Neural cell (in vitro differentiated cells): ENCODE measurements at regions not wholly inside any gene's neighbourhood (a gene's known extent, or its start where the extent isn't known, plus 50 kb on each side); places are given as distances from the start of the nearest gene placed in this dataset.

Source experiments
- H2AFZ ChIP-seq: fragments of 200-600, 300-800 bp; sonication (generic), shearing (Covaris generic); 2 replicates; pipeline ENCODE4 v1.6.0; 2014; ENCODE audit warnings: low read depth, mild to moderate bottlenecking, antibody characterized with exemption, low read length, moderate library complexity
- H3F3A ChIP-seq: fragments of 200-600 bp; shearing (Covaris generic); 2 replicates; pipeline ENCODE4 v1.6.1; 2016; ENCODE audit warnings: mild to moderate bottlenecking, moderate library complexity, mixed read lengths, antibody characterized with exemption, low read length; ENCODE audit not compliant: insufficient read depth, poor library complexity, severe bottlenecking
- H3K27ac ChIP-seq: fragments of 200-600, 300-800 bp; sonication (generic), shearing (Covaris generic); 2 replicates; pipeline ENCODE4 v1.5.1; 2014; ENCODE audit warnings: mild to moderate bottlenecking, low read length, moderate library complexity
- H3K27me3 ChIP-seq: fragments of 300-800, 200-600 bp; sonication (generic), shearing (Covaris generic); 2 replicates; pipeline ENCODE4 v1.6.0; 2014; ENCODE audit warnings: mild to moderate bottlenecking, low read depth, low read length, moderate library complexity; ENCODE audit not compliant: insufficient read depth
- H3K36me3 ChIP-seq: fragments of 300-800, 200-600 bp; sonication (generic), shearing (Covaris generic); 2 replicates; pipeline ENCODE4 v1.5.1; 2014; ENCODE audit warnings: mild to moderate bottlenecking, antibody characterized with exemption, low read length, moderate library complexity; ENCODE audit not compliant: insufficient read depth
- H3K4me2 ChIP-seq: fragments of 300-800, 200-600 bp; sonication (generic), shearing (Covaris generic); 2 replicates; pipeline ENCODE4 v1.6.0; 2014; ENCODE audit warnings: mild to moderate bottlenecking, low read length
- H3K4me3 ChIP-seq: fragments of 300-800, 200-600 bp; sonication (generic), shearing (Covaris generic); 2 replicates; pipeline ENCODE4 v1.5.1; 2014; ENCODE audit warnings: mild to moderate bottlenecking, low read length, moderate library complexity
- H3K79me2 ChIP-seq: fragments of 200-600 bp; shearing (Covaris generic); replicated peaks from 2 replicates; pipeline ENCODE4 v1.6.0; 2014; ENCODE audit warnings: mild to moderate bottlenecking, low read length, moderate library complexity; ENCODE audit not compliant: insufficient read depth
- H3K9ac ChIP-seq: fragments of 300-800, 200-600 bp; sonication (generic), shearing (Covaris generic); 2 replicates; pipeline ENCODE4 v1.6.1; 2016; ENCODE audit warnings: mild to moderate bottlenecking, low read length, mixed read lengths
- H3K9me2 ChIP-seq: fragments of 200-600 bp; shearing (Covaris generic); 2 replicates; pipeline ENCODE4 v1.6.1; 2016; ENCODE audit warnings: mild to moderate bottlenecking, low read length, mixed read lengths; ENCODE audit not compliant: insufficient read depth
- H3K9me3 ChIP-seq: fragments of 200-600, 300-800 bp; sonication (generic), shearing (Covaris generic); 2 replicates; pipeline ENCODE4 v1.6.1; 2016; ENCODE audit warnings: mild to moderate bottlenecking, mixed run types, low read length, moderate library complexity, mixed read lengths
- H4K20me1 ChIP-seq: fragments of 200-600 bp; shearing (Covaris generic); 2 replicates; pipeline ENCODE4 v1.6.1; 2016; ENCODE audit warnings: mild to moderate bottlenecking, mixed run types; ENCODE audit not compliant: insufficient read depth
- CTCF ChIP-seq: fragments of 450-650 bp; IDR thresholded peaks from 2 replicates; pipeline ENCODE4 v1.5.1; 2014; ENCODE audit warnings: antibody characterized with exemption, mild to moderate bottlenecking, moderate library complexity; ENCODE audit not compliant: poor library complexity, severe bottlenecking
- EP300 ChIP-seq: fragments of 450-650 bp; conservative IDR thresholded peaks from 2 replicates; pipeline ENCODE4 v1.6.1; 2014; ENCODE audit warnings: antibody characterized with exemption, mild to moderate bottlenecking, moderate library complexity; ENCODE audit not compliant: poor library complexity, severe bottlenecking
- EZH2 ChIP-seq: fragments of 200-600, 300-800 bp; shearing (Covaris generic), sonication (generic); IDR thresholded peaks from 2 replicates; pipeline ENCODE4 v1.6.1; 2014; ENCODE audit warnings: antibody characterized with exemption, low read length, borderline replicate concordance, mild to moderate bottlenecking; ENCODE audit not compliant: insufficient read depth, poor library complexity, severe bottlenecking
- MXI1 ChIP-seq: fragments of 450-650 bp; conservative IDR thresholded peaks from 2 replicates; pipeline ENCODE4 v1.6.1; 2014; ENCODE audit warnings: antibody characterized with exemption, mild to moderate bottlenecking; ENCODE audit not compliant: poor library complexity, severe bottlenecking
- POLR2AphosphoS5 ChIP-seq: IDR thresholded peaks from 2 replicates; pipeline ENCODE4 v1.6.1; 2012
- RAD21 ChIP-seq: fragments of 450-650 bp; conservative IDR thresholded peaks from 2 replicates; pipeline ENCODE4 v1.6.1; 2014; ENCODE audit warnings: antibody characterized with exemption, mild to moderate bottlenecking, moderate library complexity
- REST ChIP-seq: IDR thresholded peaks from 2 replicates; pipeline ENCODE4 v1.6.1; 2012; ENCODE audit warnings: borderline replicate concordance
- SMC3 ChIP-seq: fragments of 450-650 bp; conservative IDR thresholded peaks from 2 replicates; pipeline ENCODE4 v1.6.1; 2014; ENCODE audit warnings: antibody characterized with exemption, mild to moderate bottlenecking, moderate library complexity; ENCODE audit not compliant: poor library complexity
- TAF1 ChIP-seq: IDR thresholded peaks from 2 replicates; pipeline ENCODE4 v1.6.1; 2012; ENCODE audit warnings: low read depth

DNA sequence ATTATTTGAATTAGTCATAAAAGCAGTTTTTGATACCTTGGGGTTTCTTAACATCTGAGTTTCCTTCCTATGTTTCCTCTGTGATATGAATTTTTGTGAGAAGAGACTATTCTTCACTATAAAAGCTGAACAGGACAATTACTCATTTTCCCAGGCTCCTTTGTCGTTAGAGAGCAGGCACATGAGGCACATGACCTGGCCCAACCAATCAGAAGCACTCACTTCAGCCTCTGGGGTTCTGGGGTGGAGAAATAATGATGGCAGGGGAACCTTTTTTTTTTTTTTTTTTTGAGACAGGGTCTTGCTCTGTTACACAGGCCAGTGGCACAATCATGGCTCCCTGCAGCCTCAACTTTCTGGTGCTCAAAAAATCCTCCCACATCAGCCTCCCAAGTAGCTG, 145.5 kb upstream of the ASIC2 start:
- Histone ChIP-seq H3K9me2 (no peaks in the 10 kb centered on the region), H3K4me3 (no peak overlapping the region), H3K27ac (no peak overlapping the region), H3K27me3 (no peaks in the 10 kb centered on the region), H4K20me1 (no peaks in the 10 kb centered on the region), H3K36me3 (no peaks in the 10 kb centered on the region), H3F3A (no peaks in the 10 kb centered on the region), H3K4me2 (no peak overlapping the region), H3K79me2 (no peaks in the 10 kb centered on the region), H2AFZ (no peak overlapping the region), H3K9ac (no peak overlapping the region), H3K9me3 (no peaks in the 10 kb centered on the region)
- no peak for TF ChIP-seq TAF1
- no peak for TF ChIP-seq REST
- no peak for TF ChIP-seq CTCF
- TF ChIP-seq POLR2AphosphoS5, result no peak
- no peak for TF ChIP-seq EZH2
- no peak for TF ChIP-seq EP300
- TF ChIP-seq RAD21, result no peak
- TF ChIP-seq MXI1, result no peak
- no peak for TF ChIP-seq SMC3

GRCh38 chr17:33442320-33442719, 149.2 kb upstream of the ASIC2 start:
- Histone ChIP-seq H3K4me2 (no peak overlapping the region), H2AFZ (no peak overlapping the region), H3K36me3 (no peaks in the 10 kb centered on the region), H3K9me3 (no peaks in the 10 kb centered on the region), H3F3A (no peaks in the 10 kb centered on the region), H3K9ac (no peak overlapping the region), H3K27me3 (no peaks in the 10 kb centered on the region), H3K4me3 (no peak overlapping the region), H3K27ac (no peak overlapping the region), H3K9me2 (no peaks in the 10 kb centered on the region), H4K20me1 (no peaks in the 10 kb centered on the region), H3K79me2 (no peaks in the 10 kb centered on the region)
- TF ChIP-seq TAF1 (no peak), RAD21 (no peak), EP300 (no peak), REST (no peak), EZH2 (no peak), SMC3 (no peak), CTCF (no peak), MXI1 (no peak), POLR2AphosphoS5 (no peak)
